GM21390 (cell line): ENCODE measurements at regions not wholly inside any gene's neighbourhood (a gene's known extent, or its start where the extent isn't known, plus 50 kb on each side); places are given as distances from the start of the nearest gene placed in this dataset.

ENCODE experiments used
- ATAC-seq: cut with Tn5 transposase; IDR thresholded peaks from one replicate; pipeline ENCODE4 v1.9.1; 2021; ENCODE audit not compliant: unreplicated experiment

DNA sequence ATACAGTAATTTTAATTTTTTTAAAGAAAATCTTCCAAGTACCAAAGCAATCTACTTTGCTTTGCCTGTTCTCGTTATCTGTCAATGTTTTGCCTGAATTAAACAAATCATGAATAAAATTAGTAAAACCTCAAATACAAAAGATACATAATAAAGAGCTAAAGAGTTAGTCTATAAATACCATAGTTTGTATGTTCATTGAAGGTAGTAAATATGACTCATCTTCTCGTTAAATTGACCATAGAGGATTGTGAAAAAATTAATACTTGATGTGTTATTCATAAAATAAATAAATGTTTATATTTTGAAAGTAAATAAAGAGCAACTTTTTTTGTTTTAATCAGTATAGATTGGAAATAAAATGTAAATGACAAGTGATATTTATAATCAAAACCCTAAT lies 246.5 kb upstream of the PLSCR5 start:
- no peak for ATAC-seq

DNA sequence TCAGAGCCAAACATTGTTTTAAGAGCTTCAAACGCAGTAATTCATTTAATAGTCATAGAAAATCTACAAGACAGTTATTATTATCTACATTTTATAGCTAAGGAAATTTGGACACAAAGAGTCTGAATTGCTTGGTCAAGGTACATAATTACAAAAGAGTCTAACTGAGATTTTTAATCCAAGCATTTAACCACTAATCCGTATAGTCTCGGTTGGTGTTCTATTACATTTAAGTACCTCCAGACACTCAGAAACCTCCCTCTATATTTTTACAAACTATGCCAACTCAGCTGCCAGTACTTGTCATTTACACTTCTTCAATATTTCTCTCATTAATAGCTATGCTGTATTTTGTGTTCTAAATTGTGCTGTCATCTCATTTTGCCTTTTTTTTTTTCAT lies 240.2 kb upstream of the PLSCR5 start:
- ATAC-seq = no peak

DNA sequence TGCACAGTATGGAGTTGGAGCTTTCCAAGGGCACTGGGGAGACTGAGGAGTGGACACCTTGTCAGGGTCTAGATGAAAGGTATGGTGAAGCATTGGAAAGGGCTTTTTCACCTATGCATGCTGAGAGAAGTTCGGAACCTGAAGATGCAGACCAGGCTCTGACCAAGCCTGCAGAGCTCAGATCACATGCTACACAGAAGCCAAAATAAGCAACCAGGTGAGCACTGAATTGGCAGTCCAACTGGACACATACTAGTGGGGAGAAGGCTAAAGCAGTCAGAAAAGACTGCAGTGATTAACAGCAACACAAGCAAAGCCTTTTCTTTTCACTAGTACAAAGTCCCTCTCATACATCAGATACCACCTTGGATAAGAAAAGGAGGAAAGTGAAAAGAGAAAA lies 238.3 kb upstream of the PLSCR5 start:
- ATAC-seq = no peak

DNA sequence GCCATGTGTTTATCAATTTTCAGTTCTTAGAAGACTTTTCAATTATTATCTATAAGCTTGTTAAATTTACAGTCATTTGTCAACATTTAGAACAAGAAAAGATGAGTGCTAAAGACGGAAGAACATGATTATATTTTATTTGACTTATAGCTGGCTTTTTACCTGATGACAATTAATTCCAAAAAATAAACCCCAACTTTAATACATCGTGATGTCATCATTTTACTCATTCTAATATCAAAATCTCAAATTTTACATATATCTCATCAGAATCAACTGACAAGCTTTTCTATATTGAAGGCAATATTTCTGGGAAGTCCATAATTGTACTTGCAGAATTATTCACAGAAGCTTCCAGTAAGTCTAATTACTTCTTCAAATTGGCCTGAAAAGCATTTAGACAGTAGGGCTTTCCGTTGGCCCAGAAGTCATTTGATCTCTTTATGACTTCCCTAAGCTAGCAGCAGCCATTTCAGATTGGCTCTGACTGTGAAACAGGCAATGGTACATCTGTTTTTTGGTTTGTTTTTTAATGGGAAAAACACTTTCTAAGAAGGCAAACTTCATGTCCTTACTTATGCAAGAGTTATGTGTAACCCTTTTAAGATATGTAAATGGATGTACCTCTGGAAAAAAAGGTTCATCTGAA lies 234.7 kb upstream of the PLSCR5 start:
- ATAC-seq = no peak

DNA sequence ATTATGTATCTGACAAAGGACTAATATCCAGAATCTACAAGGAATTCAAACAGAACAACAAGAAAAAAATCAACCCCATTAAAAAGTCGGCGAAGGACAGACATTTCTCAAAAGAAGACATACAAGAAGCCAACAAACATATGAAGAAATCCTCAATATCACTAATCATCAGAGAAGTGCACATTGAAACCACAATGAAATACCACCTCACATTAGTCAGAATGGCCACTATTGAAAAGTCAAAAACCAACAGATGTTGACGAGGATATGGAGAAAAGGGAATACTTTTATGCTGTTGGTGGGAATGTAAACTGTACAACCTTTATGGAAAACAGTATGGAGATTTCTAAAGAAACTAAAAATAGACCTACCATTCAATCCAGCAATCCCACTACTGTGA lies 233.1 kb upstream of the PLSCR5 start:
- ATAC-seq = no peak

DNA sequence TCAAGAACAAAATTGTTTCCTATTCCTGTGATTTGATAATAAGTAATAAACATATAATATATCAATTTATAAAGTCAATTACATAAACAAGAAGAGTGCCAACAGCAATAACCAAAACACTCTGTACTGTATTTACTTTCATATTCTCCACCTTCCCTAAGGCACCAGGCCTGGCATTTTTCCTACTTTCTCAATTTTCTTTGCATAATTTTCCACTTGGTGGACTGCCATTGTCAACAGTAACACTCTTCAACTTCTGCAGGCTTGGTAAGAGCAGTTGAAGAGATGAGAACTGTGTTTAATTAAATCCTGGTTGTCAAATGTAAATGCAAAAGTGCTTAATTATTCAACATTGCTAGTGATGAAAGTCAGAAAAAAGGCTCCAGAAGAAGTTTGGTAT lies 229.8 kb upstream of the PLSCR5 start:
- no peak for ATAC-seq

DNA sequence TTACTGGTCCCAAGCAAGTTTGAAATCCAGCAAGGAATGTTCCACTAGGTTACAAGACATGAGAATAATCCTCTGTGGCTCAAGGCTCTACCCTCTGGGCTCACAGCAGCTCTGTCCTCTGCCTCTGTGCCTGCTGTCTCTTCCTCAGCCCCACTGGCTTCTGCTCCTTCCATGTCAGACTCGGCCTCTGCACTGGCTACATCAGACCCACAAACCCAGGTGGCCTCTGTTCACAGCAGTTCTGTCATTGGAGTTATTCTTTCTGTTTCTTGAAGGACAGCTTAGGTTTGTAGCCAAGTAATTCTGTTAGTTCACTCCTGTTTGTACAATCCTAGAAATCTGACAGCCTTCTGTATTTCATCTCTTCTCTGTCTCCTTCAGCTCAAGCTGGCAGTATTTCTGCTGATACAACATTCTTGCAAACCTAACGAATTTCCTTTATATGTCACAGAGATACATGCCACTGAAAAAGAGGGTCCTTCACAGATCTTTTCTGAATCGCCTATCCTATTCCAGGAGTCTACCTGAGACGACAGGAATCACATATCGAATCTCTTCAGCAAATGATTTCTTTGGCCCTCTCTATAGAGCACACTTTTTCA lies 227.8 kb upstream of the PLSCR5 start:
- ATAC-seq = no peak

DNA sequence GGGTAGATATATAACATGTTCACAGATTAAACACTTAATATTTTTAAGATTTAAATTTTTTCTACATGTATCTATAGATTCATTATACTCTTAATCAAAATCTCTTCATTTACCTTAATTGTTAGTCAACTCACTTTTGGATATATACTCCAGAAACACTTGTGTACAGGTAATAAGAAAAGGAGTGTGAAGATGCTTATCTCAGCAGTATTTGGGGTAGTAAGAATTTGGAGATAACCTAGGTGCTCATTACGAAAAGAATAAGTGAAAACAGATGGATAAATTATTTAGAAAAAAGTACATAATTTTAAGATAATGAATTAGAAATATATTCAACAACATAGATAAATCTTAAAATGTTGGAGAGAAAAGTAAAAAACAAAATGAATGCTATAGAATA lies 226.5 kb upstream of the PLSCR5 start:
- no peak for ATAC-seq

DNA sequence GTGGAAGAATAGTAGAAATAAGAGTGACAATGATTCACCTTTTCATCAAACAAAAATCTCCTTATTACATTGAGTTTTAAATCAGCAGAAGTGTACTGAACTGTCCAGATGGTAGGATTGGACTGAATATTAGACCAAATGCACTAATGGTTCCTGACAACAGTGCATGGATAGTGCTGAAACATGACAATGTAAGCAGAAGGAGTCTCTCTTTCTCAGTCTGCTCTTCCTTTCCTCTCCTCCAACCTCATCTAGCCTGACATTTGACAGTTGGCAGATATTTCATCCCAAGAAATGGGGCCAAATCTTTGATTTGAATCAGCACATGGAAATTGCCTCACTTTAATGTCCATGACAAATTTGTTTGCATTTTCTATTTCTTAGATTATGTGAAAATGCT lies 225.1 kb upstream of the PLSCR5 start:
- ATAC-seq = no peak

DNA sequence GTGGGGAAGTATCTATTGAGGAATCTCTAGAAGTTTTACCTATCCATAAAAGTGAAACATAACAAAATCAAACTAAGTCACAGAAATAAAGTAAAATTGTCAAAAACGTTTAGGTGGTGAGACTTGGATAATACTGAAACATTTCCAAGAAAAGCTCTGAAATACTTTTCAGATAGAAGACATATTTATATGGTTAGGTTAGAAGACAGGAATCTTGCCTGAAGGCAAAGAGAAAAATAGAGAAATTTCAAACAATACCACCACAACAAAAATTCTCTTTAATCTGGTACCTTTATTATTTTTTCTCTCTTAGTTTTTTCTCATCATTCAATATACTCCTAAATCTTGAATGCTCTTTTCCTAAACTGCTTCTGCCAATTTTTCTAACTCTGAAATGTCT lies 222.7 kb upstream of the PLSCR5 start:
- no peak for ATAC-seq

DNA sequence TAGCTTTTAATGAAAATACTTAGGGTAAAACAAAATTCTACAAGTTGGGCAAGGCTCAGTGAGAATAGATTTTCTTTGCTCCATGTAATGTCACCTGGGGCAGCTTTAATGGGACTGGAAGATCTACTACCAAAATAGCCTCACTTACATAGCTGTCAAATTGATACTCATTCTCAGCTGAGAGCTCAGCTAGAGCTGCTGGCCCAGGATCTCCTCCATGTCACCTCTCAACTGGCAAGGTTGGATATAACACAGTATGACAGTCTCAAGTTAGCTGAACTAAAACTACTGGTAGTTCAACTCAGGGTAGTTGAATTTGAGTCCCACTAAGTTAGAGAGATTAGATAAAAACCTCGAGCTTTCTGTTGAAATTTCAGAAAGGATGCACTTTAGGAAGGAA lies 218.5 kb upstream of the PLSCR5 start:
- ATAC-seq = no peak

DNA sequence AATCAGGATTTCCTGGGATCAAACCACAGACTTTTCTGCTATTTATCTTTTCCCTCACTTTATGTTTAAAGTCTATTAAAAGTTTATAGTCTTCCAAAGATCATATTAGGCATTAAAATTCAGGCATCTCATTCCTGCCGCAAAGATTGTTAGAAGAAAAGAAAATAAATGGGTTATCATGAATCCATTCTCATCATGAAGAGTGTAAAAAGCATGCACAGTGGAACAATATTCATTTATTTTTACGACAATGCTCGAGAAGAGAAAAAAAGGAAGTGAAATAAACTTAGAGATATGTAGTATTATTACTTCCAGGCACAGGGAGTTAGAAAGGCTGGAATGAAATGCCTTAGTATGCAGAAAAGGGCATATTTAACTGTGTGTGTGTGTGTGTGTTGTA lies 213.7 kb upstream of the PLSCR5 start:
- no peak for ATAC-seq

DNA sequence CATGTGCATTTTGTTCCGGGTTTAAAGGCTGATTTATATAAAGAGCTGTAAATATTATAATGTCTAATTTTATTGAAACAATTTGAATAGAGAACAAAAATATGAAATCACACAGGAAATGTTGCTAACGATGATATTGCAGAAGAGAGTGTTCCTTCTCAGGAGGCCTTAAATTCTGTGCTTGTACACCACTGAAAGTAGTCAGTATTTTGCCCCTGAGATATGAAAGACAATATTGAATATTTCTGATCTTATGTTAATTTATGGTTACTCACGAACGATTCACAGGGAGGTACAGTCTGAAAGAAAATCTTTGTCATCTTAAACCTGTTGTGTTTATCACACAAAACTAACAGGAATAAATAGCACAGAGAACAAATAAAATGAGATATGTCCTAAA lies 213.2 kb upstream of the PLSCR5 start:
- ATAC-seq = no peak

DNA sequence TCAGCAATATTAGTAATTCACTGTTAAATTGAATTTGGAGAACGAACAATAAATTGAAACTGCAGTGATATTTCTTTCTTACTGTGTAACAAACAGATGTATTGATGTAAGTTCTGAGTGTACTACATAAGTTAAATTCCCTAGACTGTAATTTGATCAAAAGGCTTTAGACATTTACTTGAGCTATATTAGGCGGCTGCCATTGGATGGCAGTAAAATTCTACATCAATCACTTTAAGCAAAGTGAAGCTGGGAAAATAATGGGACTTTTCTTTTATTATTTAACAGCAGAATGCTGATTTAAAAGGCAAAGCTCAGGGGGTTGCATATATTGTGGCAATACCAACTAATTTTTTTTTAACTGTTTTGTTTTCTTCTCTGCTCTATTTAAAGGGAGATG lies 212.6 kb upstream of the PLSCR5 start:
- ATAC-seq = no peak

DNA sequence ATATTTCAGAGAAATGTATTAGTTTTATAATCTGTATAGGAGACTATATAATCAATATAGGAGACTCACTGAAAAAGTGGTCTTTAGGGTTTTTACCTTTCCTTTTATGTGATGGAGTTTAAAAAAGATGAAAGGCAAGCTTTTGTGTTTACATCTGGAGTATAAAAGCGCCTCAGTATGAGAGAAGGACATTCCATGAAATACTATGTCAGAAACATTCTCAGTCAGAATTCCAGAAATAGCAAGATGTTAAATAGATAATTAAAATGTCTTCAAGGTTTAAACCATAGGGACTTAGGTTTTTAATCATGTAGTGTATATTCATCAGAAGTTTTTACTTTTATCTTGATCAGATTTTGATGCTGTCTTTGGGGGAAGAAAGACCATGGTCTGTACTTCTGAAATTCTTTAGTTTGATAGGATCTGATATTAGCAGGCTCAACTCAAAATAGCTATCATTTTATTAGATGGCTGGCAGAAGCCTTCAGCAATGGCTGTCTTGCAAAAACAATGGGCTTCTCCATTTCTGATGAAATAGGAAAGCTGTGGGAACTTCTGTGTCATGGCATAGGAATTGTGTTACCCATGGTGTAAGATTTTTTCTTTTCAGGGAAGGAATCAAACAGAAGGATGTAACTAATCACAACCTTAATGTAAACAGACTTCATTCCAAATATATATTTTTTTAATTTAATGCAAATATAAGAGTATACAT lies 209.6 kb upstream of the PLSCR5 start:
- ATAC-seq = no peak

DNA sequence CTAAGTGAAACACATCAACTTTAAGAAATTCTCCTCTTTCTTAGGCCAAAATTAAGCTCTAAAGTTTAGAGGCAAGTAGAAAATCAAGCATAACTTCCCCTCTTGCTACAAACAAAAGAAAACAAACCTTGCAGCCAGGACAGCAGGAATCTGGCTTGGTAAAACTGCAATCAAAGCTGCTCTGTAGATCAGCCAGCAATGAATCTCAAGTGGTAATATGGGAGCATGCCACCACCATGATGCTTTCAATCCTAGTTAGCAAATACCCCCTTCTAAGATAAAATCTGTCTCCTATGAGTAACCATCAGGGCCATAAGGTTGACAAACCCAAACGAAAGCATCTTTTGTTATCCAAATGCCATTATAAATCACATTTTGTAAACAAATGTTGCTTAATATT lies 208.3 kb upstream of the PLSCR5 start:
- no peak for ATAC-seq

DNA sequence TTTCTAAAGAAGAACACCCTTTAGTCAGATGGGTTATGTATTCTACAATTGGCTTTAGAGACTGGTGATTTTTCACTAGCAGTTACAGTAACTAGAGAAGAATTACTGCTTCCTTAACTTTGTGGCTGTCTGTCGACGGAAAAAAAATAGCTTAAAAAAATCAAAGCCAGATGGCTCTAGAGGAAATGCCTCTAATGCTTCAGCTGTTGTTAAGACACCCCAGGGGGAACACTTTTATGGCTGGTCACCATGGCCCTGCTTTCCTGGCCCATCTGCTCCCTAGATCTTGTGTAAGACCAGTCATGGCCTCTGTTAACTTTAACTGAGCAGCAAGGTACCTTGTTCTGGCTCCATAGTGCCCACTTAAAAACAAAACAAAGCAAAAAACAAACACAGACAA lies 198.6 kb upstream of the PLSCR5 start:
- no peak for ATAC-seq

DNA sequence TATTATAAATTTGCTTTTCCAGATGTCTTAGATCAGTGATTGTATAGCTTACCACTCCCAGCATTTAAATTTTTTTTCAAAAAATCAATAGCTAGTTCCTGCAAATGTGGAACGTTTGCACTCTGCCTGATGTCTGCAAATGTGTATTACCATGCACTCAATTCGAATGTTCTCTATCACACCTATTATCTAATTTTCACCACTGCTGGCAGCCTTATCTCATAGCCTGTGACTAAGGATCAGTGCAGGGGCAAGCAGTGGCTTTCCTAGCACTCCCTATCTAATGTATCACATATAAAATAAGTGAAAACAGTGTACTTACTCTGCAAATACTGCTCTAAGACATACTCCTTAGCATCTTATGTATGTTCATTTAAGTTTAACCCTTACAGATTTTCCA lies 196.3 kb upstream of the PLSCR5 start:
- no peak for ATAC-seq

DNA sequence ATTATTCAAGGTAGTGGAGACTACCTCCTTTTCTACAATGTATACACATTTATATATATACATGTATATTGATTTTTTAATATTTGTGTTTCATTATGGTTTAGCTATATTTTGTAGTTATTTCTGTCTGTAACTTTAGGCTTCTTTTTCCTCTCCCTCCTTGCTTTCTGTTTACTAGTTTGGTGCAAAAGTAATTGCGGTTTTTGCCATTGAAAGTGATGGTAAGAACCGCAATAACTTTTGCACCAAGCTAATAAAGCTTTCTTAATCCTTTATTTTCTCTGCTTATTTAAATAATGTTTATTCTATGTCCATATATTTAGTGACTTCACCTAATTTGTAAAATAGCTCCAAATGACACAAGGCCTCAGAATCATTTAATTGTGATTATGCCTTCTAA lies 195.3 kb upstream of the PLSCR5 start:
- ATAC-seq = no peak

DNA sequence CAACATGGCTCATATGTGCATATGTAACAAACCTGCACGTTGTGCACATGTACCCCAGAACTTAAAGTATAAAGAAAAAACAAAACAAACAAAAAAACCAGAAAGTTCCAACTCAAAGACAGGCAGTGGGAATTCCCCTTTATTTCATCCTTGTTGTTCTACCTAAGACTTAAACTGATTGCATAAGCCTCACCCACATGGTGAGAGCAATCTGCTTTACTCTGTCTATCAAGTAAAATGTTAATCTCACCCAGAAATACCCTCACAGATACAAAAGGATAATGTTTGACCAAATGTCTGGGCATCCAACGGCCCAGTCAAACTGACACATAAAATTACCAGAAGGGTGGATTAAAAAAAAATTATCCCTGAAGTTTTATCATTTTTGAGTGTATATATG lies 190.9 kb upstream of the PLSCR5 start:
- ATAC-seq = no peak

DNA sequence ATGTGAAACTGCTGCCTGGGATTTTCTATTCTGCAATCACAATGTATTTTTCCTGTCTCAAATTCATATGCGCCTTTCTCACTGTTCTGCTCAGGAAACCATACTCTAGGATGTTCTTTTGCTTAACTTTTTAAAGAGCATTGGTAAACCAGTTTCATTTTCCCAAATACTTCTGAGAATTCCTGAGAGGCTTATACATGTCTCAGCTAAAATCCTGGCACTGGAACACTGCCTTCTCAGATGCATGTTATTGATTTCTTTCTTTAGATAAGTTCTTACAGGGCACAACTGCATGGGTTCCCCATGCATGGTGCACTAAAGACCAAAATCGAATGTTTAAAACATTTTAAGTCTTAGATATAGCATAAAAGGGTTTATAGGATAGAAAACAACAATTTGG lies 178.3 kb upstream of the PLSCR5 start:
- no peak for ATAC-seq

DNA sequence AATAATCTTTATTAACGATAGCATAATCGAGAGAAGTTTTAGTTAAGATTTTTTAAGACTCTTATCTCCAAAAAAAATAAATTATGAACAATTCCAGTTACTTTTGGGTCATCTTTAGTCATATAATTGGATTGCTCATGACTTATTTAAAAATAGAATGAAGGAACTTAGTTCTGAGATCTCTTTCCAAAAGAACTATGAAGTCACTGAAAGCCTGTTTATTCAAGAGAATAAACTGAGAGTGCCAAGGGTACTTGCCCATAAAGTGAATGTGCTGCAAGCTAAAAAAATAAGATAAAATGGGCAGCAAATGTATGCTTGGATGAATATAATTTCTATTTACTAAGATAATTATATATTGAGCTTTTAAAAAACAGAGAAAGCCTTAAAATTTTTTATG lies 176.5 kb upstream of the PLSCR5 start:
- ATAC-seq = no peak

DNA sequence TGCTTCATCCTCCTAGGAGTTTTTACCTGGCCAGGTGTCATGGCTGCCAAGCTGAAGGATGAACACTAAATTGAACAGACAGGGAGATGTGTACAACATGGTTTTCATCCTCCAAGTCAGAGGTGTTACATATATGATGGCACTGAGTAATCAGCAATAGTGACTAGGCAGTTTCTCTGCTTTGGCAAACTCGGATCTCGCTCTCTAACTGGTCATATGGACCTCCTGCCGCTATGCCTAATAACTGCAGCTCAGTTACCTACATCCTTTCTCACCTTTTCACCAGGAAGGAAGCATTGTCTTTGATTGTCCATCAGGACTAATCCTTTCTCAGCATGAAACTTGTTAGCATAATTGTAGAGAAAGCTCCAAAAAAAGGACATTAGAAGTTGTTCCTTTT lies 175.9 kb upstream of the PLSCR5 start:
- no peak for ATAC-seq
